Sciatic nerve (tissue), 2 donors: ENCODE measurements at regions not wholly inside any gene's neighbourhood (a gene's known extent, or its start where the extent isn't known, plus 50 kb on each side); places are given as distances from the start of the nearest gene placed in this dataset.
"Not testable (repeated sequence)": the region's sequence is repeated elsewhere in the genome, so short reads cannot be mapped to it uniquely, and the experiment has no call there.

Source experiments
- ATAC-seq: fragments of 200-7000 bp; cut with Tn5 transposase; one replicate; pipeline ENCODE4 v1.9.1; 2020; ENCODE audit warnings: mild to moderate bottlenecking, moderate library complexity
- DNase-seq: peaks from one replicate; pipeline ENCODE4 v3.0.0-alpha.2; 2020; ENCODE audit warnings: low spot score
- intact Hi-C: fragments of 100-400 bp; cut with DNase I; formaldehyde crosslinking; loops from one replicate; pipeline ENCODE4 v1.14.2; 2022
- donor health status: DM: no; HTN: no; CAD: no.
- donor health status: DM: no; HTN: no; CAD: no.

GRCh38 chr6:43887906-43888683, 118.1 kb downstream of the VEGFA start:
- DNase-seq (no peak), ATAC-seq (no peak)
- intact Hi-C loops = no loop called here

GRCh38 chr6:43887340-43887858, 117.4 kb downstream of the VEGFA start:
- DNase-seq (no peak), ATAC-seq (peak; percentile 48)
- intact Hi-C loops = no loop called here

- DNase-seq (no peak), ATAC-seq (no peak)
- intact Hi-C loops = no loop called here
Observed at GRCh38 chr6:43886717-43887339, 116.8 kb downstream of the VEGFA start.

GRCh38 chr6:43886067-43886461, 116.1 kb downstream of the VEGFA start:
- intact Hi-C loops = no loop called here
- DNase-seq (no peak), ATAC-seq (no peak)

- ATAC-seq = no peak
- intact Hi-C loops = no loop called here
- DNase-seq = no peak
Observed at GRCh38 chr6:43885399-43886066, 115.5 kb downstream of the VEGFA start.

GRCh38 chr6:43884652-43885022, 114.6 kb downstream of the VEGFA start:
- intact Hi-C loops = no loop called here
- DNase-seq (no peak), ATAC-seq (peak; percentile 58)

- DNase-seq (no peak), ATAC-seq (peak; percentile 24)
- intact Hi-C loops = no loop called here
Observed at GRCh38 chr6:43883847-43884651, 114.0 kb downstream of the VEGFA start.

- DNase-seq, intact Hi-C loops, ATAC-seq: not testable (repeated sequence)
Observed at GRCh38 chr6:43882690-43883448, 112.9 kb downstream of the VEGFA start.

- intact Hi-C loops = no loop called here
- DNase-seq (no peak), ATAC-seq (no peak)
Observed at GRCh38 chr6:43880236-43881137, 110.5 kb downstream of the VEGFA start.

- ATAC-seq (no peak), DNase-seq (no peak)
- intact Hi-C loops = no loop called here
Observed at GRCh38 chr6:43879722-43880121, 109.7 kb downstream of the VEGFA start.

GRCh38 chr6:43878823-43879495, 108.9 kb downstream of the VEGFA start:
- intact Hi-C loops = no loop called here
- DNase-seq = no peak
- ATAC-seq = no peak

GRCh38 chr6:43878127-43878634, 108.2 kb downstream of the VEGFA start:
- intact Hi-C loops = no loop called here
- ATAC-seq (no peak), DNase-seq (no peak)

- ATAC-seq (no peak), DNase-seq (no peak)
- intact Hi-C loops = no loop called here
Observed at GRCh38 chr6:43877463-43878126, 107.6 kb downstream of the VEGFA start.

GRCh38 chr6:43877036-43877435, 107.0 kb downstream of the VEGFA start:
- no peak for DNase-seq
- ATAC-seq = peak; percentile 13
- intact Hi-C loops = no loop called here

- peak; percentile 64 for ATAC-seq
- no peak for DNase-seq
- intact Hi-C loops = no loop called here
Observed at GRCh38 chr6:43876602-43877001, 106.6 kb downstream of the VEGFA start.

GRCh38 chr6:43875849-43876572, 106.0 kb downstream of the VEGFA start:
- intact Hi-C loops = no loop called here
- ATAC-seq (peak; percentile 17), DNase-seq (no peak)
